ENCODE measurements at regions not wholly inside any gene's neighbourhood (a gene's known extent, or its start where the extent isn't known, plus 50 kb on each side); places are given as distances from the start of the nearest gene placed in this dataset.

DNA sequence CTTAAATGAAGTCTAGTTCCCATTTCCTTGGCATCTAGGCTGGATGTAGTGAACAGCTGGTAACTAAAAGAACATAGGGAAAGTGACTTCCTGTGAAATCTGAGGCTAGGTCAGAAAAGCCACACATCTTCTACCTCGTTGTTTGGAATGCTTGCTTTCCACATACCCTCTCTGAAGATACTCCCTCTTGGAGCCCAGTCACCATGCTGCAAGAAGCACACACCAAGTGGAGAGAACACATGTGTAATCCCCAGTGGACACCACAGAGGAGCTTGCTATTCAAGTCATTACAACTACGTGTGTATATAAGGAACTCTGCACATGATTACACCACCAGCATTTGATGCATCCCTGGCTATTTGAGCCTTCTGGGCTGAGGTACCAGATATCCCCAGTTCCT, 125.9 kb downstream of the RGS21 start:
- Histone ChIP-seq H3K27me3 (ENCODE audit: insufficient read depth, insufficient read length) (no peaks in the 10 kb centered on the region), H3K4me3 (ENCODE audit: insufficient read length, low read depth) (no peak overlapping the region), H3K9me3 (ENCODE audit: insufficient read depth, low read length) (no peaks in the 10 kb centered on the region), H3K4me1 (ENCODE audit: insufficient read depth, insufficient read length) (no peaks in the 10 kb centered on the region), H3K9ac (ENCODE audit: insufficient read length, low read depth) (no peak overlapping the region), H3K36me3 (ENCODE audit: insufficient read depth, insufficient read length, low read length) (no peaks in the 10 kb centered on the region)
- DNase-seq (ENCODE audit: low read depth, low spot score): no peak
- TF ChIP-seq SUZ12 (IDR thresholded peaks at IDR 0.05; ENCODE audit: extremely low read depth, insufficient read depth, insufficient read length) (no peak), ZNF274 (IDR thresholded peaks at IDR 0.05; ENCODE audit: low read depth, low read length) (no peak), YY1 (IDR thresholded peaks at IDR 0.05; ENCODE audit: insufficient read depth, insufficient read length) (no peak)

DNA sequence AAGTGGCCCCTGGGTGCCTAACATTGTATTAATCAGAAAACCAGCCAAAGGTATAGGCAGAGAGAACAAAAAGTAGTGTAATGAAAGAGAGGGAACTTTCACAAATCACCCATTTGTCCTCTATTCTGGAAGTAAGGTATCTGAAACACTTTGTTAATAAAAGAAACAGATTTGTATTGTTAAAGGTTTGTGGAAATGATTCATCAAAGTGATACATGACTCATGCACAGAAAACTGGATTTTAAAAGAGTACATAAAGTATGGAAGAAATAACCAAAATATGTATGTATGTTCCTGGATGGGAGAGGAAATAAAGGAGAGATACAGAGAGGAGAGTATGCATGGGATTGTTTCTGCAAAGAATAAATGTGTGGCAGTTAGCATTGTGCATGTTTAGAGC, 126.8 kb downstream of the RGS21 start:
- Histone ChIP-seq H3K9ac (ENCODE audit: insufficient read length, low read depth) (no peak overlapping the region), H3K36me3 (ENCODE audit: insufficient read depth, insufficient read length, low read length) (no peaks in the 10 kb centered on the region), H3K27me3 (ENCODE audit: insufficient read depth, insufficient read length) (no peaks in the 10 kb centered on the region), H3K4me3 (ENCODE audit: insufficient read length, low read depth) (no peak overlapping the region), H3K9me3 (ENCODE audit: insufficient read depth, low read length) (no peaks in the 10 kb centered on the region), H3K4me1 (ENCODE audit: insufficient read depth, insufficient read length) (no peaks in the 10 kb centered on the region)
- DNase-seq (ENCODE audit: low read depth, low spot score): no peak
- TF ChIP-seq ZNF274 (IDR thresholded peaks at IDR 0.05; ENCODE audit: low read depth, low read length) (no peak), SUZ12 (IDR thresholded peaks at IDR 0.05; ENCODE audit: extremely low read depth, insufficient read depth, insufficient read length) (no peak)

DNA sequence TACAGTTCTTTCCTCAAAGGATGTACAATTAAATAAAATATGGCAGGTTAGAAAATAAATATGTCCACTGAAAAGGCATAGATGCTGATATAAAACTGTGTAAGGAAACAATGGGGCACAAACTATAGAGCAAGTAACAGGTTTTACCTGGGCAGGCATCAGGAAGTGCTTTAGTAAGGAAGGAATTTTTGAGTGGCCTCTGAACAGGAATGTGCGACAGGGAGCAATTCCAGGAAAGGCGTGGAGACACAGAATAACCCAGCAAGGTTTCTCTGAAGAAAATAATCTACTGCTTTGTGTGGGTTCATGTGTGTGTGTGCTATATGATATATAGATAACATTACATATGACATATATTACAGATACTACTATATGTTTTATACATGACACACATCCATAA, 128.4 kb downstream of the RGS21 start:
- Histone ChIP-seq H3K4me1 (ENCODE audit: insufficient read depth, insufficient read length) (no peaks in the 10 kb centered on the region), H3K27me3 (ENCODE audit: insufficient read depth, insufficient read length) (no peaks in the 10 kb centered on the region), H3K9ac (ENCODE audit: insufficient read length, low read depth) (no peak overlapping the region), H3K36me3 (ENCODE audit: insufficient read depth, insufficient read length, low read length) (no peaks in the 10 kb centered on the region), H3K4me3 (ENCODE audit: insufficient read length, low read depth) (no peak overlapping the region), H3K9me3 (ENCODE audit: insufficient read depth, low read length) (no peaks in the 10 kb centered on the region)
- TF ChIP-seq YY1 (IDR thresholded peaks at IDR 0.05; ENCODE audit: insufficient read depth, insufficient read length): no peak
- TF ChIP-seq SUZ12 (IDR thresholded peaks at IDR 0.05; ENCODE audit: extremely low read depth, insufficient read depth, insufficient read length): no peak
- TF ChIP-seq ZNF274 (IDR thresholded peaks at IDR 0.05; ENCODE audit: low read depth, low read length): no peak
- DNase-seq (ENCODE audit: low read depth, low spot score): no peak

DNA sequence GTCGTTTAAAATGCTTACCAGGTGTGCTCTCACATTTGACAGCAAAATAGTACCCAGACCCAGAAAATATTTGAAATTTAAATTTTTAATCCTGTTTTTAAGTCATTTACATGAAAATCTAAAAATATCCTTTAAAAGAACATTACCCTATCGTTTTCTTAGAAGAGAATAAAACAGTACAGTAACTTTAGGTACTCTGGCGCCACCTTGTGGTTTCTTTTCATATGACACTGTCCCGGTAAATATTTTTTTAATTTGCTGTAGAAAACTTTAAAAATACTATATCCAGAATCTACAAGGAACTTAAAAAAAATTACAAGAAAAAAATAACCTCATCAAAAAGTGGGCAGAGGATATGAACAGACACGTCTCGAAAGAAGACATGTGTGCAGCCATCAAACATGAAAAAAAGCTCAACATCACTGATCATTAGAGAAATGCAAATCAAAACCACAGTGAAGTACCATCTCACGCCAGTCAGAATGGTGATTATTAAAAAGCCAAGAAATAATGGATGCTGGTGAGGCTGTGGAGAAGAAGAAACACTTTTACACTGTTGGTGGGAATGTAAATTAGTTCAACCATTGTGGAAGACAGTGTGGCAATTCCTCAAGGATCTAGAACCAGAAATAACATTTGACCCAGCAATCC, 129.2 kb downstream of the RGS21 start:
- Histone ChIP-seq H3K4me1 (ENCODE audit: insufficient read depth, insufficient read length) (no peaks in the 10 kb centered on the region), H3K9me3 (ENCODE audit: insufficient read depth, low read length) (no peaks in the 10 kb centered on the region), H3K36me3 (ENCODE audit: insufficient read depth, insufficient read length, low read length) (no peaks in the 10 kb centered on the region), H3K4me3 (ENCODE audit: insufficient read length, low read depth) (no peak overlapping the region), H3K9ac (ENCODE audit: insufficient read length, low read depth) (no peak overlapping the region), H3K27me3 (ENCODE audit: insufficient read depth, insufficient read length) (no peaks in the 10 kb centered on the region)
- TF ChIP-seq YY1 (IDR thresholded peaks at IDR 0.05; ENCODE audit: insufficient read depth, insufficient read length) (no peak), ZNF274 (IDR thresholded peaks at IDR 0.05; ENCODE audit: low read depth, low read length) (no peak)
- DNase-seq (ENCODE audit: low read depth, low spot score): peak; percentile 47

DNA sequence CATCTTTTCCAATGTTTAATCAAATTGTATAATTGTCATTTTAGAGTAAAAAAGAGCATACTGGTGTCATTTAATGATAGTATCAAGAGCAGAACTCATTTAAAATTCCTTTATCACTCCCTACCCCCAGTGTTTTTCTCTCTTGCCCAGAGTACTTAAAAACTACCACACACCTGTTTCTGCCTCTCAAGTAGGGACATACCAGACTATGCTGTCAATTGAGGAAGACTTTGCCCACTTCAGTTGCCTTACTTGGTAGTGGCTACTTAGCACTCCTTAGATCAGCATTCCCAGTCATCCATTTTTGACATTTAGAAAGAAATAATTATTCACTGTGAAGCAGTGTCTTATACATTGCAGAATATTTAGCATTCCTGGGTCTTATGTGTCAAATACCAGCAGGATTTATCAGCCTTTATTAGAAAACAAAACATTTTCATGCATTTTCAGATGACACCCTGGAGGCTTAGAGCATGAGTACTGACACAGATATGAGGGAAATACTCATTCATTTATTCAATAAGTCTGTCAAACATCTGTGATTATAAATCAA, 127.5 kb upstream of the RGS1 start:
- H3K4me1 ChIP-seq (ENCODE audit: insufficient read depth, insufficient read length): no peaks in the 10 kb centered on the region
- H3K27me3 ChIP-seq (ENCODE audit: insufficient read depth, insufficient read length): no peaks in the 10 kb centered on the region
- H3K9ac ChIP-seq (ENCODE audit: insufficient read length, low read depth): no peak overlapping the region
- H3K9me3 ChIP-seq (ENCODE audit: insufficient read depth, low read length): no peaks in the 10 kb centered on the region
- no peak for DNase-seq (ENCODE audit: low read depth, low spot score)
- H3K36me3 ChIP-seq (ENCODE audit: insufficient read depth, insufficient read length, low read length): no peaks in the 10 kb centered on the region
- no peak overlapping the region for H3K4me3 ChIP-seq (ENCODE audit: insufficient read length, low read depth)
- TF ChIP-seq SUZ12 (IDR thresholded peaks at IDR 0.05; ENCODE audit: extremely low read depth, insufficient read depth, insufficient read length) (no peak), ZNF274 (IDR thresholded peaks at IDR 0.05; ENCODE audit: low read depth, low read length) (no peak), YY1 (IDR thresholded peaks at IDR 0.05; ENCODE audit: insufficient read depth, insufficient read length) (no peak)

DNA sequence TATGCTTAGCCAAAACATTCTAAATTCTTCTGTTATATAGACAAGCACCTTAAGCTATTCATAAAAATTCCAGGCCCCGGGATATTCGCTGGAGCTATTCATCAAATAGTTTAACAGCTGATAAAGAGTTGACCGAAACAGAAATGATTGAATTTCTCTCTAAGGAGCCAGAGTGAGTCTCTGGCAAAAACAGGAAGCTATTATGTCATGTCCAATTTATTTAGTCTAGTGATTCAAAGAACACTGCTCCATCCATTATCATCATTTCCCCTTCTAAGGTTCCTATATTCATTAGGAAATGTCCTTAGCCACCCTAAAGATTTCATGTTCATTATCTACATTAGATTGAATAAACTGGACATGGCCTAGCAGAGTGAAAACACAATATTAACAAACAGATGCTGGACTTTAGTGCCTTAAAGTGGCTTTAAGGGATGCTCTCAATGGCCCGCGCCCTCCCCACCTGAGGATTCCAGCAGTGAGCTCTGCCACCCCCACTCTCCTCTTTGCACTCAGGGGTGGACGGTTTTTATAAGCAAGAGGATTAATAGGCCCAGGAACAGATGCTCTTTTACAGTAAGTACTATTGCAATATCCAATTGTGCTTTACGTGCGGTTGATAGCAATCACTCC, 122.1 kb upstream of the RGS1 start:
- DNase-seq (ENCODE audit: low read depth, low spot score): no peak
- TF ChIP-seq ZNF274 (IDR thresholded peaks at IDR 0.05; ENCODE audit: low read depth, low read length) (no peak), YY1 (IDR thresholded peaks at IDR 0.05; ENCODE audit: insufficient read depth, insufficient read length) (no peak), SUZ12 (IDR thresholded peaks at IDR 0.05; ENCODE audit: extremely low read depth, insufficient read depth, insufficient read length) (no peak)
- H3K9ac ChIP-seq (ENCODE audit: insufficient read length, low read depth): no peak overlapping the region

DNA sequence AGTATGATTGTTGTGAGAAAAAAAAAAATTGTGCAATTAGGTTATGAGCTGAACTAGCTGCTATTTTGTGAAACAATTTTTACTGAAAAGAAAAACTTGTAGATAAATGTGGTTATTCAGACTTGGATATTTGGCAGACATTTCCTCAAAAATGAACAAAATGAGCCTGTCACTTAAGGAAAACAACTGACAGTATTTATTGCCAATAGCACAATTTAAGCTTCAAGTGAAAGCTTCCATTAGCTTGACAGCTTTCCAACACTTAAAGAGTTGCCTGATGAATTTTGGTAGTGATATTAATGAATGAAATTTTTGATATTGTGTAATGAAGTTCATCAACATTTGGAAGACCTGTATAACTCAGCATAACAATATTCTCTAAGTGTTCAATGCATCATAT, 116.1 kb upstream of the RGS1 start:
- Histone ChIP-seq H3K9ac (ENCODE audit: insufficient read length, low read depth) (no peak overlapping the region), H3K9me3 (ENCODE audit: insufficient read depth, low read length) (no peaks in the 10 kb centered on the region), H3K27me3 (ENCODE audit: insufficient read depth, insufficient read length) (no peaks in the 10 kb centered on the region), H3K4me3 (ENCODE audit: insufficient read length, low read depth) (no peak overlapping the region), H3K36me3 (ENCODE audit: insufficient read depth, insufficient read length, low read length) (no peaks in the 10 kb centered on the region), H3K4me1 (ENCODE audit: insufficient read depth, insufficient read length) (peaks cover 3% of the 10 kb centered on the region)
- no peak for TF ChIP-seq SUZ12 (IDR thresholded peaks at IDR 0.05; ENCODE audit: extremely low read depth, insufficient read depth, insufficient read length)
- no peak for TF ChIP-seq ZNF274 (IDR thresholded peaks at IDR 0.05; ENCODE audit: low read depth, low read length)
- TF ChIP-seq YY1 (IDR thresholded peaks at IDR 0.05; ENCODE audit: insufficient read depth, insufficient read length): no peak
- no peak for DNase-seq (ENCODE audit: low read depth, low spot score)

More for the DNA sequence above, 122.1 kb upstream of the RGS1 start:
- H3K4me1 ChIP-seq (ENCODE audit: insufficient read depth, insufficient read length): no peaks in the 10 kb centered on the region
- H3K9me3 ChIP-seq (ENCODE audit: insufficient read depth, low read length): no peaks in the 10 kb centered on the region
- no peaks in the 10 kb centered on the region for H3K27me3 ChIP-seq (ENCODE audit: insufficient read depth, insufficient read length)
- H3K36me3 ChIP-seq (ENCODE audit: insufficient read depth, insufficient read length, low read length): no peaks in the 10 kb centered on the region
- no peak overlapping the region for H3K4me3 ChIP-seq (ENCODE audit: insufficient read length, low read depth)

Measured in NT2/D1 (cell line).